Daoy (cell line): ENCODE measurements at regions not wholly inside any gene's neighbourhood (a gene's known extent, or its start where the extent isn't known, plus 50 kb on each side); places are given as distances from the start of the nearest gene placed in this dataset.
"Not testable (repeated sequence)": the region's sequence is repeated elsewhere in the genome, so short reads cannot be mapped to it uniquely, and the experiment has no call there.

Source experiments
- DNase-seq: peaks from one replicate; pipeline ENCODE4 v3.0.0-alpha.2; 2015; ENCODE audit warnings: low read depth

GRCh38 chr1:229710746-229711145, 84.7 kb downstream of the URB2 start:
- DNase-seq, result no peak

GRCh38 chr1:229714306-229714705, 88.3 kb downstream of the URB2 start:
- no peak for DNase-seq

- peak; percentile 42 for DNase-seq
These were observed 89.0 kb downstream of the URB2 start for GRCh38 chr1:229714964-229715603.

- DNase-seq, result peak; percentile 30
These were observed 90.0 kb downstream of the URB2 start for GRCh38 chr1:229716069-229716468.

GRCh38 chr1:229716704-229717103, 90.7 kb downstream of the URB2 start:
- no peak for DNase-seq

GRCh38 chr1:229717786-229718576, 91.9 kb downstream of the URB2 start:
- DNase-seq, result peak; percentile 51

GRCh38 chr1:229726061-229726460, 100.0 kb downstream of the URB2 start:
- no peak for DNase-seq

- no peak for DNase-seq
These were observed 103.9 kb downstream of the URB2 start for GRCh38 chr1:229729916-229730315.

- DNase-seq, result no peak
These were observed 104.5 kb downstream of the URB2 start for GRCh38 chr1:229730573-229730972.

GRCh38 chr1:229732061-229732460, 106.0 kb downstream of the URB2 start:
- DNase-seq, result no peak

- no peak for DNase-seq
These were observed 110.3 kb downstream of the URB2 start for GRCh38 chr1:229736376-229736775.

- DNase-seq, result not testable (repeated sequence)
These were observed 116.6 kb downstream of the URB2 start for GRCh38 chr1:229742614-229743013.

GRCh38 chr1:229749992-229750391, 123.9 kb downstream of the URB2 start:
- no peak for DNase-seq

- no peak for DNase-seq
These were observed 125.6 kb downstream of the URB2 start for GRCh38 chr1:229751610-229752009.

GRCh38 chr1:229752679-229753078, 126.6 kb downstream of the URB2 start:
- no peak for DNase-seq

GRCh38 chr1:229753764-229754551, 127.9 kb downstream of the URB2 start:
- DNase-seq, result no peak

GRCh38 chr1:229756666-229757065, 130.6 kb downstream of the URB2 start:
- peak; percentile 83 for DNase-seq

GRCh38 chr1:229757226-229757625, 131.2 kb downstream of the URB2 start:
- peak; percentile 44 for DNase-seq

- peak; percentile 44 for DNase-seq
These were observed 132.3 kb downstream of the URB2 start for GRCh38 chr1:229758101-229759036.

- DNase-seq, result peak; percentile 78
These were observed 133.0 kb downstream of the URB2 start for GRCh38 chr1:229759037-229759435.

GRCh38 chr1:229759586-229759985, 133.5 kb downstream of the URB2 start:
- no peak for DNase-seq
